NCI-H748 (cell line): ENCODE measurements at regions not wholly inside any gene's neighbourhood (a gene's known extent, or its start where the extent isn't known, plus 50 kb on each side); places are given as distances from the start of the nearest gene placed in this dataset.
A peak's percentile ranks its signal among the peaks of the same experiment; 100 is the strongest.

Experiments
- DNase-seq: peaks from one replicate; lab custom pipeline; 2025; ENCODE audit not compliant: unreplicated experiment; lab: John Stamatoyannopoulos, UW

DNA sequence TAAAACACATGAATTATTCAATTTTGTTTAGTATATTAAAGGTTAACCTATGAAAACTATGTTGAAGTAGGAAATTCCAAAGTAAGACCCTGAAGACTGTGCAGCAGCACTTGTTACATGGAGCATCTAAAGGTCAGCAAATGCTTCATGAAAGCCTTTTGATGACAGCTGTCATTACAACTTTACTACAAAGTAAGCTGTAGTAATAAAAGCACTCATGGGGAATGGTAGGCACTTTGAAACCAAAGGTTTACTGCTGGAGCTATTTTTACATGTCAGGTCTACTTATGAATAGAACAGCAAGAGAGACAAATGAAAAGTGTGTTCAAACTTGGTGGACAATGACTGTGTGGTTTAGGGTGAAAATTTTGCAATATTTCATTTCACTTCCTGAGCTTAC is 672.5 kb upstream of the PCDH20 start:
- DNase-seq = no peak

DNA sequence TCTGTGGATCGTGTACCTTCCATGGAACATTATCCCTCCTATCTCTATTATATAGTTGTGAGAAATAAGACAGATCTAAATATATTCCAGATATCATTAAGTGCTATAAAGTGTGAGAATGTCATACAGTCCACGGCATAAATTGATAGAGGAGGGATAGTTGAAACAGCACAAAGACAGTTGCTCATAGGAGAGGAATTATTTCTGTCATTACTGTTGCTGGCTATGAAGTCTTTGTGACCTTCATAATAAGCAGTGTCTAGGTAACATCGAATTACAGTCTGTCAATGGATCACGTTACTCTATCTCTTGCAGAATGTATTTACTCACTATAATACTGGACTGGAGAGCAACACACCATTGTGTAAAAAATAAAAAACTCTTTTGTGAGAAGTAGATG is 671.5 kb upstream of the PCDH20 start:
- DNase-seq = peak; percentile 66

DNA sequence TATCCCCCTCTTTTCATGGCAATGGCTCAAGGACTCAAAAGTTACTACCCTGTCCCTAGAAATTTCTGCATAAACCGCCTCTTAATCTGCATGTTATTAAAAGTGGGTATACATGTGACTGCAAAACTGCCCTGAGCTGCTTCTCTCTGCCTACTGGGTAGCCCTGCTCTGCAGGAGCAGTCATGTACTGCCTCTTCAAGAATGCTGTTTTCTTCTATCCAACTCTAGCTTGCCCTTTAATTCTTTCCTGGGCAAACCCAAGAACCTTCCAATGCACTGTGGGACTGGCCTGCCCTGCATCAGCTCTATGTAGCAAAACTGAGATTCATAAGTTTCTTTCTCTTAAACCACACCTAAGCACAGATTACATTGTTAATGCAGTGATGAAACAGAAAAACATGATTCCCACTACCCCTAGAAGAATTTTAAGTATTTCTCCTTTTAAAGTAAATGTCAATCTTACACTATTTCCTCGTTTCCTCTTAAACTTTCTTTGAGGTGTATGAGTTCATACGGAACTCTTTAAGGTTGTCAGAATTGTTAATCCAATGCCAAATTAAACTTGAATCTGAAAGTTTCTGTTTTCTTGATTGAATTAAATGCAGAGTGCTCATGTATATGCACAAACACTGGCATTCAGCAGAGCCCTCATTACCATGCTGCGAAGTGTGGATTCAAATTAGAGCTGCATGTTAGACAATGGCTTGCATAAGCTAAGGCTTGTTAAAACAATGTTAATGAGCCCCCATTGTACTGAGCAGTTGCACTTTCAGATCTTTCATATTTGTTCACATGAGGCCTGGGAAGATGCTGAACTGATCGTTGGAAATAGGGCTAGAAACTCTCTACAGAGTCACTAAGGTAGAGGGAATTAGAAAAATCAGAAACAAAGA is 669.9 kb upstream of the PCDH20 start:
- no peak for DNase-seq

DNA sequence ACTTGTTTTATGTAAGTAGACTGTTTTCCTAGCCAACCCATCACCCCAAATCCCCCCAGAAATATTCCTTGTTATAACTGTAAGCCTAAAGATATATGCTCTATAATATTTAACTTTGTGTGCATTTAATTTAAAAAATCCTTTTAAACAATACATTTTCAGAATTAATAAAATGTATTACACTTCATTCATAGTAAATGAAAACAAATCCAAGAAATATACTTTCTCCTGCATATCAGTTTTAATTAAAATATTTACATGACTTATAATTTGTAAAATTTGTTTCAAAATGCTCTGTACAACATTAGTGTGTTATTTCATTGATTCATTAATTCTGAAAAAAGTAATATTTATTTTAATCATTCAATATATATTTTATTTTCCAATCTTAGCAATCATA is 669.1 kb upstream of the PCDH20 start:
- DNase-seq = no peak

DNA sequence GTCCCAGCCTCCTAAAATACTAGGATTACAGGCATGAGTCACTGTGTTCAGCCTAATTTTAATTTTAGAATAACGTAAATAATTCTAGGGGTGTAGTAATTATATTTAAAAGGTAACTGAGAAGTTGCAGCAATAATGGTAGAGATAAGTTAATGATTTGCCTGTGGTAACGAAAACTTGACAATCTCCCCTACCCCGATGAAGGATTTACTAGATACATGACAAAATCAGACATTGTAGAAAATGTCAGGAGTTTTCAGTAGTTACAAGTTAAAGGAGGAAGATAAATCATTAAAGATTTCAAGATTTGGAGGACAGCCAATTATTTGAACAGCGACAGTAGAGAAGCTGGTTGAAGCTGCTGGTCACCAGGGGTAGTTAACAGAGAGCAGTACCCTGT is 652.2 kb upstream of the PCDH20 start:
- no peak for DNase-seq

DNA sequence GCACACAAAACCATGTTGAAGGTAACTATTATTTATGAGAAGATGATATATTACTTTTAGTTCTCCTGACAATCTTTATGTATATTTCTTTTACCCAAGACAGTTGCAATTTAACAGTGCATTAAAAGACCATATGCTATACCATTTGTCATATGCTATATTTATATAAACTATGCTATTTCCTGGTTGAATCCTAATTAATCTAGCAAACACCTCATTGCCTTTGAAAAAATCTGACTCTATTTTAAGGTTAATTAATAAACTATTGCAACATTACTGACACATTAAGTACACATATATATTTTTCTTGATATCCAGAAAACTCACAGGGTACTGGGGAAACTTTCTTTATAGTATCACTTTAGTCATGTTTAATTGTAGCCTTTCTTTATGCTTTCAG is 649.4 kb upstream of the PCDH20 start:
- no peak for DNase-seq

DNA sequence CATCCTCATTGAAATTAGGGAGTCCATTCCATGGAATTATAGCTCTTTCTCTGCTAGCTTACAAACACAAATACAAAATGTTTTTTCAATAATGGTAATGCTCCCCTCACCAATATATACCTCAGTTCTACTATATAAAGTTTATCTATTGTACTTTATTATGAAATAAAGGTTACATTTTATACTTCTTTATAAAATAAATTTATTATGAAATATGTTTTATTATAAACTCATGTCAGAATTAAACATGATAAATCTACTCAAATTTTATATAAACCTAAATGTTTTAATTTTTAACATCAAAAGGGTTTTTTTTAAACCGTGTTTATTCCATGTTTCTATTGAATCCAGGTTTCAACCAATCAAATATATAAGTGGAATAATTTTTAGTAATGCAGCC is 646.1 kb upstream of the PCDH20 start:
- no peak for DNase-seq

DNA sequence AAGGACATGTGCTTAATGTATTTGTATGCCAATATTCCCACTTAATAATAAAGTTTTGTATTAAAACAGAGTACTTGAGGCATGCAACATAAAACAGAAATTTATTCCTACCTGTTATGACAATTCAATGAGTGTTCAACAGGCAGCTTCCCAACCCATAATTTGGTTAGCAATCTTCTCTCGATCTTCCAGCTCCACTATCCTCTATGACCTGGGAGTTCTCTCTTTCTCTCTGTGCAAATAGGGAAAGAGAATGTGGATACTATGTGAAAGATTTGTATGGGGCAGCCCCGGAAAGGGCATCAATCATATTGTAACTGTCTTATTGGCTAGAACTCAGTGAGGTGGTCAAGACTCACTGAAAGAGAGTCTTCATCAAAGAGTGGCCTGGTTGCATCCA is 644.9 kb upstream of the PCDH20 start:
- no peak for DNase-seq

DNA sequence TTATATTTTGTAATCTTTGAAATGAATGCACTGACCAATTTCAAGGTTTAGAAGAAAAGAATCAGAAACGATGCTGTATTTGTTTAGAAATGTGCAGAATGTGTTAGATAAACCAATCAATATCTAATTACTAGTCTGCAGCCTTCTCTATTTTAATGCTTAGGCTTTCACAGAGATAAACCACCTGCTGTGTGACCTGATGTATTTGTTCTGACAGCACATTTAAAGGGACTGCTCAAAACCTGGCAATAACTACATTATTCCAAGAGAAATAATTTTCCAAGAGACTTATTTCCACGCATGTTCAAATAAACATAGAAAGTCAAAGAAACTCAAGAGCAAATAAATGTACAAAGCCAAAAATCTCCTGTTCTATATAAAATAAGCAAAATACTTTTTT is 641.6 kb upstream of the PCDH20 start:
- peak; percentile 63 for DNase-seq

DNA sequence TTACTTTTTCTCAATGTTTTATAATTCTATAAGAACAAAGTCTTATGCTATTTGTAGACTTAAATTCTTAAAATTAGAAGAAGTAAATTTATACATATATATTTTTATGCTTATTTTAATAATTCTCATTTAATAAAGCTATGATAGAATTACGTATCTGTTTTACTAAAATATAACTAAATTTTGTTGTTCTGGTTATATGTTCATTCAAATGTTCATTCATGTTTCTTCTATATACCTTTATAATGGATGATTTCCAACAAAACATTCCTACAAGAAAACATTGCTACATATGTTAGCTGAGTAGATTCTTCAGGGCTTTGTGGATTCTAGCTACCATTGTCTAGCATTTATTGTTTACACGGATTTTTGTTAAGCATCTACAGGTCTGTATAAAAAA is 634.3 kb upstream of the PCDH20 start:
- no peak for DNase-seq

DNA sequence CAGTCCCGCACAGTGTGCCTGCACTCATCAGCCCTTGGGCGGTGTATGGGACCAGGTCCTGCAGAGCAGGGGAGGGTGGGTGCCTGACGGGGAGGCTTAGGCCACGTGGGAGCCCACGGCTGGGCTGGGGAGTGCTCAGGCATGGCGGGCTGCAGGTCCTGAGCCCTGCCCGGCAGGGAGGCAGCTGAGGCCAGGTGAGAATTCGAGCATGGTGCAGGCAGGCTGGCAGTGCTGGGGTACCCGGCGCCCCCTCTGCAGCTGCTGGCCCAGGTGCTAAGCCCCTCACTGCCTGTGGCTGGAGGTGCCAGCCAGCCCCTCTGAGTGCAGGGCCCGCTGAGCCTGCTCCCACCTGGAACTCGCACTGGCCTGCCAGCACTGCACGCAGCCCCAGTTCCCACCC is 630.9 kb upstream of the PCDH20 start:
- no peak for DNase-seq

DNA sequence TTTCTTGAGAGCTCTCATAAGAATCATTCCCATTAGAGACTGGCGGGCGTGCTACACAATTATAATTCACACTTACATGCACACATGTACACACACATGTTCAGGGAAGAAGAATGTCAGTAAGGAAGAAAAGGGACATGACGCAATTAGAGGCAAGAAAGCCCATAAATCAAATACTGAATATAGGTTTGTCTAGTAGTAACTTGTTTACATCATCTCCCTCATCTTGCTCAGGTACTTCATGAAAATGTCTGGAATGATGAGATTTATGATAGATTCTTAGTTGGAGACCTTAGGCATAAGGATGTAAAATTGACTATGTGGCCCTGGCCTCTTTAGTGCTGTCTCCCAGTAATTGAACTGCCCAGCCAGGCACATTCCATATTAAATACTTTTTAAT is 628.0 kb upstream of the PCDH20 start:
- no peak for DNase-seq

DNA sequence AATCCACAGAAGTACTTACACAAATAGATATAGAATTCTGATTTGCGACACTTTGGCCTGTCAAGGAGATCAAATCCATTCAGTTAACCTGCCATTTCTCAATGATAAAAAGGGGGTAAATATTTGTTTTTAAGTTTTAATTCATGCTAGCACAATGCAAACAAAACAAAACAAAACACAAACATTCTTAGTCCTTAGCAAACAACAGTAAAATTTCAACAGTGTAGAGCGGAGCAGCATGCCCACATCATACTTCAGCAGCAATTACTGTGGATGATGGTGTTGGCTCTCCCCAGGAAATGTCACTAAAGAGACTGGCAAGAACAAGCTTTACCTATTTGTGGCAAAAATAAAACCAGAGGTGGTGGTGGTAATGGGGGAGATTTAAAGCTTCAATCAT is 625.2 kb upstream of the PCDH20 start:
- peak; percentile 79 for DNase-seq

DNA sequence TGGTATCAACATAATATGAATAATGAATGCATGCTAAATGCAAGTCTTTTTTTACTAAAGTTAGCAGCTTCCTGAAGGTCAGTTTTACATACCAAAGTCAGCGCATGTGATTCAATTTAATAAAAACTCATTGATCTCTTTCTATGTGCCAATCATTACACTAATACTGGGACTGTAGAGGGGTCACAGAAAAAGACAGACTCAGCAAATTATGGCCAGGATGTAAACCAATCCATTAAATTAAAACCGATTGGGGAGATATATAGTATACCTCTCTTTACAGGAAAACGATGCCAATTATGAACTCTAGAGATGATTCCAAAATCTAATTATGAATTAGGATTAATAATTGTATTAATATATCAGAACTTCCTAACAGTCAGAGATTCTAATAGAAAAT is 624.4 kb upstream of the PCDH20 start:
- no peak for DNase-seq

DNA sequence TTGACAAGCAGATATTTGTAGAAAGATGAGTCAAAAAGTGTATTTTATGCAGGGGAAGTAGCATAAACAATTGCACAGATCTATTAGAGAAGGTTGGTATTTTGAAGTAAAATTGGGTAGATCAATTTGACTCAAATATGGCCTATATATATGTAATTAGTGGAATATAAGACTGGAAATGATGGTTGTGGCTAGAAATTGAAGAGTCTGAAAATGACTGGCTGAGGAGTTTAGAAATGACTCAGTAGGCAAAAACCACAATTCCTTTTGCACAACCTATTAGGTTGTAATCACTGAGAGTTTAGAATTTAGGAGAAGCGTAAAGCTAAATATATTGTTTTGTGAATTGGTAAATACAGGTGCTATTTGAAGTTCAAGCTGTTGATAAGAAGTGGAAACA is 622.6 kb upstream of the PCDH20 start:
- DNase-seq = no peak

DNA sequence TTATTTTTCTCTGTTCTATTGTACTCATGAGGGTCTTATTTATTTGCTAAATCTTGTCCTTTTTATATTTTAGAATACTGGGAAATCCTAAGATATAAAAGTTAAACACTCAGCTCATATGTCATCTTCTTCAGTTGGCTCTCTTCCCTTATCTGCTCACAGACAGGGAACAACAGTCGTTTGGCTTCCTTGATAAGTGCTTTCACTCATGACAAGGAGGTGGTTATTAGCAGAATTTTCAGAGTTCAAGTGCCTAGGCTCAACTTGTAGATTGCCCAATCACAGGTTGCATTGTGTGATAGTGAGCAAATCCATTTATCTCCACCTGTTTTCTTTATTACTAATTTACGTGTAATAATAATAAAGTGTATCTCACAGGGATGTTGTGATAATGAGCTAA is 620.3 kb upstream of the PCDH20 start:
- DNase-seq = peak; percentile 98

DNA sequence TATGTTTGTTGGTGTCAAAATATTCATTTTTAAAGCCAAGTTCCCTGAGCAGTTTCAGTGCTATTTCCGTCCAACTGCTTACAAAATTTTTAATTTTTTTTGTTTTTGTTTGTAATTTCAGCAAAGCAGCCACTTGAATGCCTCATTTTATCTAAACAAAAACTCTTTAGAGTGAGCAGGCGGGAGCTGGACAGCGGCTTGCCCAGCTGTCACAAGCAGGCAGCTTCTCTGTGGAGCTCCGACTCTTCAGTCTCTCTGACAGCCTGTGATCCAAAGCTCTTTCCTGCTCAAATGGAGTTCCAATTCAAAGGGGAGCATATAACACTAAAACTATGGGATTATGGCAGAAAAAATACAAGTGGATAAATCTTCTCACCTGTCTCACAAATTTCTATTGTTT is 618.3 kb upstream of the PCDH20 start:
- DNase-seq = peak; percentile 19

DNA sequence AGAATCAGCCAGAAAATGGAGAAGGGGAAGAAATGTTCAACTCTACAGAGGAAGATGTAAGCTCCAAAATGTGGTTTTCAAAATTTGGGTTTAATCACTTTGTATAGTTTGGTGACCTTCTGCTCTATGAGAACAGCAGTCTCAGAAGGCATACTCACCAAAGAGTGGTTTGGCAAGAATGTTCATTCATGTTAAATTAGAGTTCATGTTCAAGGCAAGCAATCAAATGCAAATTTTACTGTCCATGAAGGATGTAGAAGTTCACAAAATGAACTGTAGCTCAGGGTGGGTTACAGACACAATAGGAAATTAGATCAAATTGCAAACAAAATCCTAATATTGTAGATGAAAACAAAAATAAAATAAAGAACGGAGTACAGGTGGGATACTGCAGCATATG is 606.7 kb upstream of the PCDH20 start:
- no peak for DNase-seq

DNA sequence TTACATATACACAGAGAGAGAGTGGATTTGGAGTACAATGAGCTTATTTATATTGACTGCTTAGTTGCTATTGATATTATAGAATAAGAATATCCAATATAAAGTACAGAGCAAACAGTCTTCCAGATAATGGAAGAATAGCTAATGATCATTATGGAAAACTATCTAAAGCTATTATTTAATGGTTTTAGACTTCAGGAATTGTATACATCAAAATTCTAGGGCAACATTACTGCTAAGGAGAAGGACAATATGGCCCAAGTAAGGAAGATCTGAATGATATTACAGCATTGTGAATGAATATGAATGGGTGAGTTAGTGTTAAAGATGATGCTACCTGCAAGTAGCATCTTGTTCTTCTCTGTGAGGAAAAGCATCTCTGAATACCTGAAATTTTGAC is 604.2 kb upstream of the PCDH20 start:
- DNase-seq = no peak

DNA sequence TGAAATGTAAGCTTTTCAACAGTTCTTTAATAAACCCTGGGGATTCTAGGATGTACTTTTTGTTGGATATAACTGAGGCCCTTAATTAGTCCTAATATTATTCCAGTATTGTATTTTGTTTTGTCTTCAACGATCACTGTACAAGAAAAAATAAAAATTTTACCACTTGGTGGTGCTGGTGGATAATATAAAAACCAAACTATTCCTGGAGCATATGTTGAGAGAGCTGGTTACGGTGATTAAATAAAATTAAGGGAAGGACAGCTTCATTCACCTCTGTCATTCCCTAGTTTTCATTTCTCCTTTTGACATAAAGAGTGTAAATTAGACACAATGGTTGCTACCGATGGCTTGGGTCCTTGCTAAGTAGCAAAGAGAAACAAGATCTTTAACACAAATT is 598.6 kb upstream of the PCDH20 start:
- peak; percentile 71 for DNase-seq

DNA sequence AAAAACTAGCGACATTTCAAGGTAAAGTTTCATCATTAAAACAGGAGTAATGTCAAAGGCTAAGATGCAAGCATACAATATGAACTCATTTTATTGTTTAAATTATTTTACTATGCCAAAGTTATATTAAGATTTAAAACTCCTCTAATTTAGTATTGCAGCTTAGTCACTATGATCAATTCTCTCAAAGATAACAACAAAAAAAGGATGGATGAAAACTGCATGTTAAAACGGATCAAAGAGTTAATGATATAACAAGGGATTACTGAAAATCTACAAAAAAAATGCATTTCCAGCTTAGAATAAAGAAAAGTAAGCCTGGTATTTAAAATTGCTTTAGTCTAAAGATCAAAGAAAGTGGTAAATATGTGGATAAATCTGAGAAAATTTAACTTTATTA is 587.8 kb upstream of the PCDH20 start:
- no peak for DNase-seq

DNA sequence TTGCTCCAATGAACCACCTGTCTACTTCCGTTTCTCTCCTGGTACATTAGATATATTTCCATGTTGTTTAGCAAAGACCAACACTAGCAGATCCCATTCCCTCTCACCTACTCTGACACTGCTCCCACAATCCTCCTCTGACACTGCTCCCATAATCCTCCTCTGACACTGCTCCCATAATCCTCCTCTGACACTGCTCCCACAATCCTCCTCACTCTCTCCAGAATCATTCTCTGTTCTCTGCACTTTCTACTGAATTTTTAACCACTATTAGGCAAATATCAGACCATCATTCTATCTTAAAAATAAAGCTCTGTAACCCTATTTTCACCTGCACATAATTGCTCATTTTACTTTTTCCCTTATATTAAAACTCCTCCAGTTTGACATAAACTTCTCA is 578.5 kb upstream of the PCDH20 start:
- no peak for DNase-seq

DNA sequence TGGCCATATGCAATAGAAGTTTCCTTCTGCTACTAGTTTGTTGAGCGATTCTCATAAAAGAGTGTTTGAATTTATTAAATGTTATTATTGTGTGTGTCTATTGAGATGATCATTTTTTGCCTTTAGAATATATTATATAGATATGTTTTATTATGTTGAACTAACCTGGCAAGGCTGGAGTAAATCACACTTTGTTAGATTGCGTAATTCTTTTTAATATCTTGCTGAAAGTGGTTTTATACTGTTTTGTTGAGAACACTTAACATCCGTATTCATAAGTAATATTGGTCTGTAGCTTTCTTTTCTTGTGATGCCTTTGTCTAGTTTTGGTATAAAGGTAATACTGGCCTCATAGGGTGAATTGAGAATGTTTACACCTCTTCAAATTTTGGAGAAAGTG is 574.3 kb upstream of the PCDH20 start:
- DNase-seq = no peak
